AG04450 (cell line): ENCODE measurements at regions not wholly inside any gene's neighbourhood (a gene's known extent, or its start where the extent isn't known, plus 50 kb on each side); places are given as distances from the start of the nearest gene placed in this dataset.

Experiments used
- CTCF ChIA-PET: fragments of 300-600, 350-600 bp; formaldehyde crosslinking; extraction: SDS; loops from one replicate; lab custom pipeline; 2022; ENCODE audit warnings: antibody characterized with exemption, inconsistent platforms; lab: Charles Lee
- POLR2A ChIA-PET: fragments of 350-600 bp; formaldehyde crosslinking; extraction: SDS; loops from one replicate; lab custom pipeline; 2021; ENCODE audit warnings: antibody characterized with exemption, inconsistent platforms; lab: Yijun Ruan, JAX
- DNase-seq: peaks from one replicate; pipeline ENCODE4 v3.0.0-alpha.2; 2011; ENCODE audit warnings: low read depth, low spot score
- H3K27ac ChIP-seq: one replicate; pipeline ENCODE4 v1.5.1; 2012; ENCODE audit warnings: low read depth, low read length, control low read depth
- H3K27me3 ChIP-seq: one replicate; pipeline ENCODE4 v1.6.0; 2012; ENCODE audit warnings: low read length; ENCODE audit not compliant: control insufficient read depth, insufficient read depth
- H3K4me3 ChIP-seq: 2 replicates; pipeline ENCODE4 v1.5.1; 2011; ENCODE audit warnings: mild to moderate bottlenecking, low read depth, low read length, control low read depth
- H3K9me3 ChIP-seq: 2 replicates; pipeline ENCODE4 v1.5.1; 2012; ENCODE audit warnings: low read length; ENCODE audit not compliant: control insufficient read depth, insufficient read depth
- CTCF ChIP-seq: IDR thresholded peaks from 2 replicates; pipeline ENCODE4 v1.5.1; 2011; ENCODE audit warnings: low read depth, low read length, control low read depth, inconsistent platforms

- POLR2A ChIA-PET = interaction anchor here (0.7 kb wide), 2 partner anchors 49 to 423 kb away, joined by 3 read pairs; no protein-coding TSS in a partner anchor
- TF ChIP-seq CTCF = no peak
- Histone ChIP-seq H3K27ac (no peak overlapping the region), H3K27me3 (no peaks in the 10 kb centered on the region), H3K9me3 (no peaks in the 10 kb centered on the region), H3K4me3 (no peak overlapping the region)
- CTCF ChIA-PET = interaction anchor here (0.6 to 2.6 kb wide), 6 partner anchors 9 to 430 kb away, joined by 3 to 14 read pairs (median 4); no protein-coding TSS in a partner anchor
- DNase-seq = no peak
These were observed 186.8 kb downstream of the ETS1 start for GRCh38 chr11:128400382-128401203.

- ChIA-PET CTCF (interaction anchor here (0.5 to 2.6 kb wide), 3 partner anchors 8 to 231 kb away, joined by 3 to 14 read pairs (median 3); no protein-coding TSS in a partner anchor), POLR2A (no interaction called here)
- no peak overlapping the region for H3K4me3 ChIP-seq
- no peaks in the 10 kb centered on the region for H3K27me3 ChIP-seq
- H3K27ac ChIP-seq = peak overlapping the region; percentile 33
- H3K9me3 ChIP-seq = no peaks in the 10 kb centered on the region
- TF ChIP-seq CTCF = no peak
- no peak for DNase-seq
These were observed 187.9 kb downstream of the ETS1 start for GRCh38 chr11:128399251-128400121.

GRCh38 chr11:128398517-128399250 lies 188.7 kb downstream of the ETS1 start:
- TF ChIP-seq CTCF = no peak
- CTCF ChIA-PET = no interaction called here
- Histone ChIP-seq H3K27ac (peak overlapping the region; percentile 33), H3K27me3 (no peaks in the 10 kb centered on the region), H3K9me3 (no peaks in the 10 kb centered on the region), H3K4me3 (no peak overlapping the region)
- DNase-seq = no peak
- POLR2A ChIA-PET = no interaction called here

GRCh38 chr11:128397362-128397761 lies 190.0 kb downstream of the ETS1 start:
- CTCF ChIA-PET = interaction anchor here (1.3 kb wide), 1 partner anchor 234 kb away, joined by 6 read pairs; no protein-coding TSS in a partner anchor
- POLR2A ChIA-PET = no interaction called here

More at GRCh38 chr11:128397362-128397761, 190.0 kb downstream of the ETS1 start:
- H3K27ac ChIP-seq = no peak overlapping the region
- no peaks in the 10 kb centered on the region for H3K9me3 ChIP-seq
- DNase-seq = no peak
- TF ChIP-seq CTCF = no peak
- H3K4me3 ChIP-seq = no peak overlapping the region
- no peaks in the 10 kb centered on the region for H3K27me3 ChIP-seq
